SKM-1 treated with dmso at 0.1 percent for 144 hours (cell line): ENCODE measurements at regions not wholly inside any gene's neighbourhood (a gene's known extent, or its start where the extent isn't known, plus 50 kb on each side); places are given as distances from the start of the nearest gene placed in this dataset.

Experiments
- DNase-seq: peaks from one replicate; lab custom pipeline; 2025; ENCODE audit not compliant: unreplicated experiment; lab: John Stamatoyannopoulos, UW

DNA sequence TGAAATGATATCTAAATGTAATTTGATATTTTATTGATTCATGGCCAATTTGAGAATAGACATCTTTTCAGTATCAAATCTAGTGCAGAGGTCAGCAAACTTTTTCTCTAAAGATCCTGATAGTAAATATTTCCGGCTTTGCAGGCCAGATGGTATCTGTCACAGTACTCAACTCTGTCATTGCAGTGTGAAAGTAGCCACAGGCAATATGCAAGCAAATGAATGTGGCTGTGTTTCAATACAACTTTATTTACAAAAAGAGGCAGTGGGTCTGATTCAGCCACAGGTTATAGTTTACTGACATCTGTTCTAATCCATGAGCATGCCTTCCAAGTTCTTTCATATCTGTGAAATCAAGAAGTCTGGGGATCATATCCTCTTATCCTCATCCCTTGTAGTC lies 221.2 kb downstream of the PRDM2 start:
- no peak for DNase-seq

DNA sequence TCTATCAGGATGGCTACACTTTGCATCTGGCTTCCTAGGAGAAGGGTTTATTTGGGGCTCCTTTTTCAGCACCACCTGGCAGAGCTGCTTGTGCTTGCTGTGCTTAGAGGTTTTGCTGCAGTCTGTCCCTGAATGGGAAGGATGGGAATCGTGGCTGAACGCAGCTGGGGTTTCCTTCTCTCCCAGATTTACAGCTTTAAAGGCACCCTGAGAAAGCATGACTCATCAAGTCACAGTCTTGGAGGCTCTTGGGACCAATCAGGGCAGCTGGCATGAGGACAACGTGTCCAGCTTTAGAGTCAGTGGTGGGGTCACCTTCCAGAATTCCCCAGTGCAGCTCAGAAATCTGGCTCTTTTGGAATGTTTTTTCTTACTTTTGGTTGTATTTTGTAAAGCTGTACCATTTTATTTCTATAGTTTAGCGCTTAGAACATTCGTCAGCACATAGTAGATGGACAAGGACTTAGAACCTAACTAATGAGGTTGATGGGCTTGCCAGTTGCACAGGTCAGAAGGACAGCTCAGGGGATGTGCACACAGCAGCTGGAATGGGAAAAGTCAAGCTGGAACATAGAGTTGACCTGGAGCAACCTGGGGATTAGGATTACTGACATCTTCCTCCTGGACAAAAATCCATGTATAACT lies 222.6 kb downstream of the PRDM2 start:
- DNase-seq = no peak

DNA sequence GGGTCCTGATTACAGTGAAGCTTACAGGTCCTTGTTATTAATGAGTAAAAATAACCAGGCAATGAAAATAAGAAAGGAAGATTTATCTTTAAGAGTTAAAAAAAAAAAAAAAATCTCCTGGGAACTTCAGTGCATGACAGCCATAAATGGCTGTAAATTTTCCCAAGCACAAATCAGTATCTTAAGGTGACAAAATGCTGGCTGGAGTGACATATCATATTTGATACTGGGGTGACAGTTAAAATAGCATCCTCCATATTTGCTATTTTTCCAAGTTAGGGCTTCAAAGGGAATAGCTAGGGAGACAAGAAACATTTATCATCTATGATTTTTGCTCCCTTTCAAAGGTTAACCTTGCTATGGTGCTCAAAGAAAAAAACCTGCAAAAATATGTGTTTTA lies 226.6 kb downstream of the PRDM2 start:
- no peak for DNase-seq

DNA sequence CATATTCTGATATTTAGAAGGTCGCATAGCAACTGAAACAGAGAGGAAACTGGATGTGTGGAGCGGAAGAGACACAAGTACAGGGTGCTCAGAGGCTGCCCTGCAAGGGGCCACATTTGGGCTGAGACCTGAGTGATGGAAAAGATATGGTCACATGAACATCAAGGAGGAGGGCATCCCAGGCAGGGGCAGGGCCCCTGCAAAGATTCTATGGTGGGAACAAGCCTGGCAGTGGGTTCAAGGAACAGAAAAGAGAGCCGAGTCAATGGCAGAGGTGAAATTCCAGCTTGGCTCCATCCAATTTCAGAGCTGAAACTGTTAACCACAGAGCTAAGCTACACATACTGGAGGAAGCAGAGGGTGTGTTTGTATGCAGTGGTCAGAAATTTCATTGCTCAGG lies 227.7 kb downstream of the PRDM2 start:
- no peak for DNase-seq

DNA sequence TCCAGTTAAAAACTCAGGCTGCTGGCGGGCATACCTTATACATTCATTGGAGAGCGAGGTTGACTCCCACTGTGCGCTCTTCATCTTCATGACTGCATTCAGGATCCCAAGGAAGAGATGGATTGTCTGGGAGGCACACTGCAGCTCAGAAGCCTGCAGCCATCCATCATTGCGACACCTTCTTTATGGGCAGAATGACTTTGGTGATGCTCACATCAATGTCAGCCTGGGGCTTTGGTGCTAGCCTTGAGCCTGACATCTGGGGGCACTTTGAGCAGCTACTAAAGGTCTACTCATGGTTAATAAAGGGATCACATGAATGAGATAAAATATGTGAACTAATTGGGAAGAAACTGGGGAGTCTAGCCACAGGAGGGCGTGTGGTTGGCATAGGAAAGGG lies 229.3 kb downstream of the PRDM2 start:
- DNase-seq = no peak

DNA sequence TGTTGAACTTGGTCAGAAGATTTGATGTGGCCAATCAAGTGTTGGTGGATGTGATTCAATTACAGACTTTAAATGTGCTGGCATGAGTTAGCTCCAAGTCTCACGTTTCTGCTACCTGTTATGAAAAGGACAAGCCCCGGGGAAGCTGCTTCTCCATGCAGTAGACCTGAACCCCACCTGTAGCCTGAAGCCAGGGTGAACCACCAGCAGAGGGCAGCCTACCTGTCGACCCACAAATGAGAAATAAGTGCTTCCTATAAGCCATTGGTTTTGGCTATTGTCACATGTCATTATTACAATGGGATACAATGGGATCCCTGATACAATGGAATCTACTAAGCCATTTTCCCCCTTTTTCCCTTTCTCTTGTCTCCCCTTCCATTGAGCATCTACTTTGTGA lies 230.2 kb downstream of the PRDM2 start:
- DNase-seq = no peak

DNA sequence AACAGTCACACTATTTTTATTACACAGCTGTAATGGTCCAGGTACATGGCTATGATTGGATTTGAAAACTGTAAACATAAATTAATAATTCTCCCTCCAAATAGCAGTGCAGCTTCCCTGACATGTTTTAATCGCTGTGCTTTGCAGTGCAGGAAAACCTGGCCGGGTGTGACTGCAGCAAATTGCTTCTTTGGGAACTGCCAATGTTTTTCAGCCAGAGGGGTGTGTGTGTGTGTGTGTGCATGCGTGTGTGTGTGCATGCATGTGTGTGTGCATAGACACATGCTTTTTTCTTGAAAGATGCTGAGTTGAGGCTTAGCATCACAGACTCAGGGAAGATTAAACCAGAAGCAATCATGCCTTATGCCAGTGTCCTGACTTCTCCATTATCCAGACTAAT lies 231.2 kb downstream of the PRDM2 start:
- DNase-seq = no peak

DNA sequence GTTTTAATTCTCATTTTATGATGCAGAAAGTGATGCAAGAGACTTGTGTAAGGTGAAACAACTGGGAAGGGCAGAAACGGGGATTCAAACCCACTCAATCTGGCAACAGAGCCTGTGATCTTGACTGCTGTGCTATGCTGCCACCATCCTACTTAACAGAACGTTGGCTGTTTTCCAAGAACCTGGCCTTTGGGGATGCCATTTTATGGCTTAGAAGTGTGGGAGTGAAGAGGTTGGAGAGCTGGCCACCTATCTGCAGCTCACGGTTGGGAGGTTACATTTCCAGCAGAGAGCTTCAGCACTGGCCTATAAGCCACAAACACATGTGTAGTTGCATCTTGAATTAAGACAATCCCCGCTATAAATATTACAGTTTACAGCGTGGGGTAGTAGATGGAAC lies 235.3 kb downstream of the PRDM2 start:
- no peak for DNase-seq

DNA sequence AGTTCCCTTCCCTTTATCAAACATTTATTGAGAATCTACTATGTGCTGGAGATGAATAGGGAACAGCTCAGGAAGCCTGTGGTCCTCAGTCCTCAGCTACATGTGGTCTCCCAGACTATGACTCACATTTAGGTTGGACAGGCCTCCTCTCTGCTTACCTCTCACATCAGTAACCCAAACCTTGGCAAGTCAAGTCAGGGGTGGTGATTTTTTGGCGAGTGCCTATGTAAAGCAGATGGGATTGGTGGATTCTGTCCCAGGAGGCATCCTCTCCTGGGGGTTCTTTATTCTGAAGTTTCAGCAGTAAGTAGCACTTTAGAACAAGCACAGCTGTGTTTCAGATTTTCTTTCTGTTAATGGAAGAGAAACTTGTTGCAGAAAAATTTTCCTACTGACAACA lies 241.3 kb downstream of the PRDM2 start:
- DNase-seq = no peak

DNA sequence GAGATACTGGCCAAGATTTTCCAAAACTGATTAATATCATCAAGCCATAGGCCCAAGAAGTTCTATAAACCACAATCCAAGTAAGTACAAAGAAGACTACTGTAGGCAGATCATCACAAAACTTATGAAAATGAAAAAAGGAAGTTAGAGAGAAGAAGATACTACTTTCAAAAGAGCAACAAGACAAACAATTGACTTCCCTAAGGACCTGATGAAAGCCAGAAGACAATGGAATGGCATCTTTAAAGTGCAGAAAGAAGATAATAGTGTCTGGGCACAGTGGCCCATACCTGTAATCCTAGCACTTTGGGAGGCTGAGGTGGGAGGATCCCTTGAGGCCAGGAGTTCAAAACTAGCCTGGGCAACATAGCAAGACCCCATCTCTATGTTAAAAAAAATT lies 243.1 kb downstream of the PRDM2 start:
- DNase-seq = no peak

DNA sequence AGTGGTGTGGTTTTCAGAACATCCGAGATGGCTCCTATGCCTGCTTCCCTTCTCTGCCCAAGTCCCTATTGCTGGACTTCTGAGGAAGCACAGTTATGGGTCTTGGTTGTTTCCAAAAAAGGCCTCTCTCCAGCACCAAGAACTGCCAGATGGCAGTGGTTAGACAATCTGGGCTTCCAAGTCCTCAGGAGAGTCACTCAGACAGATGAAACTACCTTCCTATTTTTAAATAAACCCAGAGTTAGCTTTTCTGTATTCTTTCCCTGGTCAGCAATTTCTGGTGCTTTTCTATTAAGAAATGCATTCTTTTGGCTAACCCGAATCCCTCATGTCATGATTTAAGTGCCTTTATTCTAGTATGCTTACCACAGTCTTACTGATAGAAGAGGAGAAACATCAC lies 245.9 kb downstream of the PRDM2 start:
- DNase-seq = no peak

DNA sequence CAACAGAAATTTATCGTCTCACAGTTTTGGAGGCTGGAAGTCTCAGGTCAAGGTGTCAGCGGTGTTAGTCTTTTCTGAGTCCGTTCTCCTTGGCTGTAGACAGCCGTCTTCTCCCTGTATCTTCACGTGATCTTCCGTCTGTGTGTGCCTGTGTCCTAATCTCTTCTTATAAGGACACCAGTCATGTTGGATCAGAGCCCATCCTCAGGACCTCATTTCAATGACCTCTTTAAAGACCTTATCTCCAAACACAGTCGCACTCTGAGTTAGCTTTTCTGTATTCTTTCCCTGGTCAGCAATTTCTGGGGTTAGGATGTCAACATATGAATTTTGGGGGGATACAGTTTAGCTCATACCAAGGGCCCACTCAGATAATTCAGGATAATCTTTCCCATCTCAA lies 247.7 kb downstream of the PRDM2 start:
- DNase-seq = no peak

DNA sequence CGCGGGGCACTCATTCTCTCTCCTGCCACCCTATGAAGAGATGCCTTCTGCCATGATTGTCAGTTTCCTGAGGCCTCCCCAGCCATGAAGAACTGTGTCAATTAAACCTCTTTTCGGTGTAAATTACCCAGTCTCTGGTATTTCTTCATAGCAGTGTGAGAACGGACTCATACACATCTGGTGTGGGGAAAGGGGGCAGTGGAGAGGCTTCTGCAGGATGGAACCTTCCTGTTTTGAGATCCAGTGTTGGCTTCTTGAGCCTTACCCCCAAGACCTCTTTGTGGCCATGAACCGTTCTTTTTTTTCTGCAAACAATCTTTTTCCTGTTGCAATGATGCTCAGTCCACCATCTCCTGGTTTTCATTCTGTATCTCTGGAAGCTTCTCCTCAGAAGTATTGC lies 248.4 kb downstream of the PRDM2 start:
- DNase-seq = no peak

DNA sequence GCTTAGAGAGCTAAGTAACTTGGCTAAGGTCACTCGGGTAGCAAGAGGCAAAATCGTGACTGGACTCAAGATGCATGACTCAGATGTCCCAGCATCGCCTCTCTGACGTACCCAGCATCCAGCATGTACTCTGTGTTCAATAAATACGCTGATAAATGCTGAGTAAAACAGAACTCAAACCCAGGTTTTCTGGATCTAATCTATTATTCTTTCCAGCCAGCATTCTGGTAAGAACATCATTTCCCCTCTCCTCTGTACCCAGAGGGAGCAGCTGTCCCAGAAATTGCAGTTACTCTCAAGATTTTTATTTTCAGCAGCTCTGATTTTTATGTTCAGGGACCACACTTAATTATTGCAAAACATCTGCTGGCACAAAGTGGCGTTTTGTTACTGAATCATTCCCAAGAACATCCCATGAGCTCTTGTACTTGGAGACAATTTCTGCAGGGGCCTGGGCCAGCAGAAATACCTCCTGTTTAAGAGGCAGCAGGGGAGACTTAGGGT lies 249.0 kb downstream of the PRDM2 start:
- no peak for DNase-seq

DNA sequence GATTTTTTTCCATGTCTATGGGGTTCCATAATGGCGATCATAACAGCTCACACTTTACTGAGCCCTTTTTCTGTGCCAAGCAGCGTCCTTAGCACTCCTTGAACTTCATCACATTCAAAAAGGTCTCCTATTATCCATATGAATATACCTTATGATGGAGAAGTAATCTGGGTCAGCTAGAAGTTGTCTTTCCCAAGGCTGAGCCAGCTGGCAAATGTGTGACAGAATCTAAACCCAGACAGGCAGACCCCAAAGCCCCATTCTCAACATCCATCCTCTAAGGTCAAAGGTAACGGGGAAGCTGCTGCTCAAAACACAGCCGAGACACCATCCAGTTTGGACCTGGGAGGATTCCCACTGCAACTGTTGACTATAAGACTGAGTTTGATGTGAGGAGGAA lies 249.6 kb downstream of the PRDM2 start:
- no peak for DNase-seq

DNA sequence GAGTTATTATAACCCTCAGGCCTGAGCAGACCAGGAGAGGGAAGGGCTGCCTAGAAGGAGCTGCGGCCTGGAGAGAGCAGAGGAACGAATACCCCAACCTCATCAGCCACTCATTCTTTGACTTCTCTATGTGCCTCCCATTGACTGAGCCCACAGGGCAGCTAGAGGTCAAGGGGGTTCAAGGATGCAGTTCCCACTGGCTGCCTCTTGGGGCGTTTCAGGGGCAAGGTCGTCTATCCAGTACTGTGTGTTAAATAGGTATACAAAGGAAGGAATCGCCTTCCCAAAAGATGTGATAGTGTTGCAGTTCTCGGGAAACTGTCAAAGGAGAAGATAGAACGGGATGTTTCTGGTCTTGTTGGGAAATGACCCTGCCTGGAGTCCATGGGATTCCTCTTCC lies 250.6 kb downstream of the PRDM2 start:
- peak; percentile 14 for DNase-seq

DNA sequence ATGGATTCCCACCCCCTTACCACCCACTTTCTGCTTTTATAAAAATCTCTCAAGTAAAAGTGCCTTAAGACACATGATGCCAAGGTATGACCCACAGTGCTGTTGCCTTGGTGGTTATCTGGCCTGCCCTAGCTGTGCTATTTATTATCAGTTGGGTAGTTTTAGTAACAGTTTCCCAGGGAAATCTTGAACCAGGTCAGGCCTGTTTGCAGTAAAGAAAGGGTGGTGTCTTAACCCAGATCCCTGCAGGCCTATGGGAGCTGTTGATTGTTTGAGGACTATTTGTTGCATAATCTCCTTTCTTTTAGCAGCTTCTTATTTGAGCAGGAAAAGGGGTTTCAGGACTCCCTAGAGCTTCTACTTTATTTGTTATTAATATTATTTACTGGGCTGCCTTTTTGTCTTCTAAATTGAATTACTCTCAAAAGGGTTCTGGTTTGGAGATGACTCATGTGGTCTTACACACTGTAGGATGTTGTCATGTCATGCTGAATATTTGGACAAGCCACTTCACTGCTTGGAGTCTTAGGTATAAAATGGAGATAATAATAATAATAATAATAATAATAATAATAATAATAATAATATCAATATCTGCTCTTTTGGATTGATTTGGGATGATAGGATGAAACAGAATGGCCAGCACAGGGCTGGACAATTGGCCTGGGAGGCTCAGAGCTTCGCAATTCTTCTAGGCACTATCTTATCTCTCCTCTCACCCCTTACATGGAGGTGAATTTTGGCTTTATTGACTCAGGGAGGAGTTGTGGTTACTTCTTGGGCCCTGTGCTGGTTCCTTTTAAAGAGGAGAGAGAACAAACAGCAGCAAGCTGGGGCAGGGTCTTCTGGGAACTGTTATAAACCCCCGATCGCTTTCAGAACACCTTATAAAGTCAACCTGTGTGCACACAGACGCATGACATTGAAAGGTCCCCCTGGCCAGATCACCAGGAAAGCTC lies 252.1 kb downstream of the PRDM2 start:
- no peak for DNase-seq

DNA sequence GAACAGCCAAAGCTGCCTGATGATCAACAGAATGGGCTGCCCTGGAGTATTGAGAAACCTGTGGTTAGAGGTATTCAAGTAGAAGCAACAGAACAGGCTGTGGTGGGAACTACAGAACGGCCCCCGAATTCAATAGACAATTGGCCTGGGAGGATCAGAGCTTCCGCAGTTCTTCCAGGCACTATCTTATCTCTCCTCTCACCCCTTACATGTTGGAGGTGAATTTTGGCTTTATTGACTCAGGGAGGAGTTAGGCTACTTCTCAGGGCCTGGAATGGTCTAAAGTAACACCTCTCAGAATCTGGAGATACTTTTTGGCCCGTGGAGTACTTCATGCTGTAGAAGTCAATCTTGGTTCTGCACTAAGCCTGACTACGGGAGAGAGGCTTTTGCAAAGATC lies 253.0 kb downstream of the PRDM2 start:
- no peak for DNase-seq

DNA sequence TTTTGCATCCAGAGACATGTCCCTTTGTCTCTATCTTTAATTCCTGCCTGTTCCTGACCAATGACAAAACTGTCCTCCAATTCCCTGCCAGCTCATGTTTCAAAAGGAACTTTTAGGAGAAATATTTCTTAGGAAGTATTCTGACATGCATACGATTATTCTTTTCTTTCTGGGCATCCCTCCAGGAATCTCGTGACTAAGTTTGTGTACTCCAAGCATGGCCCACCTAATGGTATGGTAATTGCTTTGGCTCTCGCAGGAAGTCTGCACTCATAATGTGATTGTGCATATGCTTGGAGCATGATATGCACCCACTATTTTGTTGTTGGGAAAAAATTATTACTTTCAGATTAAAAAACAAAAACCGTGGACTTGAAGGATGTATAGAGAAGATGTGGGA lies 256.4 kb downstream of the PRDM2 start:
- DNase-seq = no peak

DNA sequence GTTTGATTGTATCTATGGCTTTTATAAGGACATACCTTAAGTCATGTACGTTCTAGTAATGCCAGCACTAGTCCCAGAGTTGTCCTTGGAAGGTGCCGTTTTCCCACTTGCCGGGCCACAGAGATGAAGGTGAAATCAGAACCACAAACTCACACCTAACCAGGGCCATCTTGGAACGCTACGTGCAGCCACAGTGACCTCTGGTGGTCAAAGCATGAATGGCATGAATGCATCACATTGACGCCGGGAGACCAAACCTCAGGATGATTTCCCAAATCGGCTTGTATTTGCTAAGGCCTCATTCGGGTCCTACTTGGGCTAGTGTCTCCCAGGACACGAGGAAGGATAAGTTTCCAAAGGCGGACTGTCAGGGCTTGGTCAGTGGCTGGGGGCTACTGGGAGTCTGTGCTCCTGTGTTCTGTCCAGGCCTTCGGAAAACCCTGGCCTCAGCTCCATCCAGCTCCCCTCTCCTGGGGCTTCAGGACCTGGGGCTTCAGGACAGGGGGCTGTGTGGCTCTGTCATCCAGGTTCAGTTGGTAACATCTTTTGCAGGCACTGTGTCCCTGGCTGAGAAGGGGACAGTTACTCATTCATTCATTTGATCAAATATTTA lies 260.5 kb downstream of the PRDM2 start:
- peak; percentile 3 for DNase-seq

DNA sequence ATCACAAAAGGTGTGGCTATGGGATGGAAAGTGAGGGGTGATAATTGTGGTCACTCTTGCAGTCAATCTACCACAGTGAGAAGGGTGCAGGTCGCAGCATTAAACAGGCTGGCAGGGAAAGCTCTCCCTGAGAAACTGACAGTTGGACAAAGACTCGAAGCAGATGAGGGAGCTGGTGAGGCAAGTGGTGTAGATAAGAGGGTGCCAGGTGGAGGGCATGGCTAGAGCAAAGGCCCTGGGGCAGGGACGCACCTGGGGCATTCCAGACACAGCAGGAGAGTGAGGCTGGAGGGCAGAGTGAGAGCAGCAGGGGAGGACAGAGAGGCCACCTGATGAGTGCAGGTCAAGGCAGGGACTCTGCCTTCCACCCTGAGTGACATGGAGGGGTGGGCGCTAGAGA lies 264.8 kb downstream of the PRDM2 start:
- no peak for DNase-seq
